ENCODE measurements at regions not wholly inside any gene's neighbourhood (a gene's known extent, or its start where the extent isn't known, plus 50 kb on each side); places are given as distances from the start of the nearest gene placed in this dataset.

- TF ChIP-seq CTCF (conservative IDR thresholded peaks at IDR 0.05) (no peak), ZFX (IDR thresholded peaks at IDR 0.05) (no peak)
These were observed 94.0 kb upstream of the KAZN start for GRCh38 chr1:14504517-14504916.

All from C4-2B (cell line).